K562 (cell line): ENCODE measurements at regions not wholly inside any gene's neighbourhood (a gene's known extent, or its start where the extent isn't known, plus 50 kb on each side); places are given as distances from the start of the nearest gene placed in this dataset.

Experiments used
- ATAC-seq: fragments of 200-7000 bp; cut with Tn5 transposase; 3 replicates; pipeline ENCODE4 v1.9.1; 2020; ENCODE audit warnings: moderate library complexity
- BruUV-seq: library from RNA; stranded (reverse); fragments of 400-500 nt; replicated peaks from 2 replicates; lab custom pipeline; 2021; lab: Mats Ljungman, UMichigan
- CTCF ChIA-PET: fragments of 300-600 bp; formaldehyde crosslinking; extraction: SDS; loops from one replicate; lab custom pipeline; 2021; ENCODE audit warnings: low intra/inter-chr PET ratio; lab: Yijun Ruan, JAX
- POLR2A ChIA-PET: fragments of 300-600, 350-650 bp; sonication (Branson Sonifier 250); formaldehyde crosslinking; extraction: SDS; loops from one replicate; lab custom pipeline; 2021; ENCODE audit warnings: antibody characterized with exemption, inconsistent platforms; lab: Yijun Ruan, JAX
- DNase-seq, 4 experiments: peaks; one replicate each; pipeline versions ENCODE4 v3.0.0 to v3.0.0-alpha.2; 2011 to 2018; ENCODE audit warnings: low spot score in 3 of 4, mixed read lengths in 3 of 4; ENCODE audit errors: extremely low read depth in 1 of 4
- FAIRE-seq: peaks from 2 replicates; lab custom pipeline; 2011; peaks lifted over from hg19 to GRCh38; lab: Jason Lieb, UNC
- H2AFZ ChIP-seq: 2 replicates; pipeline ENCODE4 v1.6.0; 2011; ENCODE audit warnings: low read depth, low read length, control low read depth, inconsistent platforms
- H3K27ac ChIP-seq: fragments of 200-600 bp; 3 replicates; pipeline ENCODE4 v1.8.0; 2011; ENCODE audit warnings: low read depth, mild to moderate bottlenecking, control low read depth, inconsistent platforms, low read length, moderate library complexity, mixed read lengths; ENCODE audit errors: extremely low read depth
- H3K27me3 ChIP-seq, 2 experiments: fragments of 300-600 bp in 1 of 2; 2 replicates in 1 of 2; 3 replicates in 1 of 2; pipeline versions ENCODE4 v1.6.0 to v1.8.0; 2011; ENCODE audit warnings: inconsistent platforms in 2 of 2, low read length in 2 of 2, mild to moderate bottlenecking in 1 of 2, mixed read lengths in 1 of 2, moderate library complexity in 1 of 2; ENCODE audit not compliant: control insufficient read depth in 2 of 2, insufficient read depth in 2 of 2
- H3K36me3 ChIP-seq: fragments of 300-600 bp; 3 replicates; pipeline ENCODE4 v1.8.0; 2011; ENCODE audit warnings: mild to moderate bottlenecking, low read length, inconsistent platforms; ENCODE audit not compliant: control insufficient read depth, insufficient read depth
- H3K4me1 ChIP-seq, 2 experiments: fragments of 200-600 bp in 1 of 2; replicated peaks in 1 of 2; 2 replicates in 1 of 2; 3 replicates in 1 of 2; pipeline versions ENCODE4 v1.5.1 to v1.8.0; 2011; ENCODE audit warnings: inconsistent platforms in 2 of 2, low read length in 2 of 2, mild to moderate bottlenecking in 1 of 2, mixed read lengths in 1 of 2, moderate library complexity in 1 of 2; ENCODE audit not compliant: control insufficient read depth in 2 of 2, insufficient read depth in 2 of 2
- H3K4me2 ChIP-seq: 2 replicates; pipeline ENCODE4 v1.6.1; 2011; ENCODE audit warnings: low read length, control low read depth, inconsistent platforms, mixed read lengths; ENCODE audit not compliant: insufficient read depth
- H3K4me3 ChIP-seq: fragments of 200-600 bp; sonication (generic), shearing (Covaris generic); 2 replicates; pipeline ENCODE4 v1.5.1; 2016; ENCODE audit warnings: control low read depth, inconsistent platforms
- H3K79me2 ChIP-seq: fragments of 200-600 bp; 3 replicates; pipeline ENCODE4 v1.8.0; 2011; ENCODE audit warnings: low read length, inconsistent platforms; ENCODE audit not compliant: control insufficient read depth, insufficient read depth
- H3K9ac ChIP-seq, 2 experiments: 2 replicates each; pipeline versions ENCODE4 v1.6.0 to v1.6.1; 2011; ENCODE audit warnings: low read depth in 2 of 2, low read length in 2 of 2, control low read depth in 1 of 2, inconsistent platforms in 1 of 2, mild to moderate bottlenecking in 1 of 2, mixed read lengths in 1 of 2; ENCODE audit not compliant: insufficient read depth in 1 of 2
- H3K9me1 ChIP-seq: one replicate; pipeline ENCODE4 v1.6.0; 2011; ENCODE audit warnings: inconsistent platforms, mild to moderate bottlenecking, low read length, moderate library complexity; ENCODE audit not compliant: control insufficient read depth, insufficient read depth
- H3K9me3 ChIP-seq: replicated peaks from 2 replicates; pipeline ENCODE4 v1.5.1; 2011; ENCODE audit warnings: low read depth, low read length, inconsistent platforms; ENCODE audit not compliant: control insufficient read depth, insufficient read depth
- H4K20me1 ChIP-seq: replicated peaks from 2 replicates; pipeline ENCODE4 v1.6.1; 2011; ENCODE audit warnings: low read length, inconsistent platforms, mixed read lengths; ENCODE audit not compliant: control insufficient read depth, insufficient read depth
- CCAR2 ChIP-seq: fragments of 200-400 bp; formaldehyde crosslinking; IDR thresholded peaks from 2 replicates; pipeline ENCODE4 v1.6.1; 2017; ENCODE audit warnings: mild to moderate bottlenecking, low read depth, low read length
- DPF2 ChIP-seq: fragments of 450-650 bp; IDR thresholded peaks from 2 replicates; pipeline ENCODE4 v1.6.1; 2016
- EGR1 ChIP-seq: fragments of 450-650 bp; conservative IDR thresholded peaks from 2 replicates; pipeline ENCODE4 v1.6.1; 2017; ENCODE audit warnings: mild to moderate bottlenecking
- KDM5B ChIP-seq: fragments of 200-600 bp; sonication (generic); IDR thresholded peaks from 2 replicates; pipeline ENCODE4 v1.6.1; 2012; ENCODE audit warnings: low read depth, mild to moderate bottlenecking, moderate library complexity, low read length, control low read depth, inconsistent platforms; ENCODE audit not compliant: insufficient replicate concordance
- NCOA2 ChIP-seq, 2 experiments: fragments of 450-650 bp; IDR thresholded peaks; 2 replicates each; pipeline ENCODE4 v1.6.1; 2018; ENCODE audit warnings: mild to moderate bottlenecking in 2 of 2, moderate library complexity in 1 of 2; ENCODE audit not compliant: partially characterized antibody in 2 of 2
- NELFE ChIP-seq: IDR thresholded peaks from 2 replicates; pipeline ENCODE4 v1.6.1; 2011; ENCODE audit warnings: mild to moderate bottlenecking; ENCODE audit not compliant: insufficient read depth, insufficient read length
- PTTG1 ChIP-seq: fragments of 450-650 bp; IDR thresholded peaks from 2 replicates; pipeline ENCODE4 v1.6.1; 2016; ENCODE audit warnings: low read depth, mild to moderate bottlenecking, missing genetic modification characterization, missing compliant biosample characterization
- SRSF3 ChIP-seq: fragments of 200-400 bp; formaldehyde crosslinking; IDR thresholded peaks from 2 replicates; pipeline ENCODE4 v1.6.1; 2016; ENCODE audit warnings: mild to moderate bottlenecking, low read length, moderate library complexity; ENCODE audit not compliant: insufficient read depth
- STAG1 ChIP-seq: sonication (generic); formaldehyde crosslinking; IDR thresholded peaks from 2 replicates; pipeline ENCODE4 v1.5.0; 2020; ENCODE audit warnings: missing genetic modification reagents, borderline replicate concordance
- WGBS: fragments of 100-300 bp; shearing (Covaris generic); methylation state at CpG from one replicate; pipeline ENCODE4 v1.1.6; 2016; ENCODE audit warnings: low coverage, mixed read lengths; ENCODE audit not compliant: insufficient coverage; ENCODE audit errors: missing lambda C conversion rate; 5-methylcytosine and 5-hydroxymethylcytosine counted together
- in situ Hi-C: fragments of 300-500 bp; cut with MboI; formaldehyde crosslinking; loops from 4 replicates; pipeline ENCODE4 v1.15.0; 2018; ENCODE audit warnings: inconsistent platforms, mixed read lengths
- intact Hi-C: fragments of 100-400 bp; cut with micrococcal nuclease; formaldehyde crosslinking; loops from 2 replicates; pipeline ENCODE4 v1.14.2; 2022
- TF ChIP-seq, protein P1 (sequence below), 3 experiments: fragments of 200-800 bp in 1 of 3; sonication (Bioruptor generic) in 1 of 3; sonication (generic) in 1 of 3; formaldehyde crosslinking in 1 of 3; IDR thresholded peaks; 2 replicates each; pipeline versions ENCODE4 v1.6.1 to v1.8.0; 2016 to 2022; ENCODE audit warnings: mild to moderate bottlenecking in 2 of 3, missing compliant biosample characterization in 2 of 3, missing genetic modification characterization in 2 of 3, missing genetic modification reagents in 1 of 3

DNA sequence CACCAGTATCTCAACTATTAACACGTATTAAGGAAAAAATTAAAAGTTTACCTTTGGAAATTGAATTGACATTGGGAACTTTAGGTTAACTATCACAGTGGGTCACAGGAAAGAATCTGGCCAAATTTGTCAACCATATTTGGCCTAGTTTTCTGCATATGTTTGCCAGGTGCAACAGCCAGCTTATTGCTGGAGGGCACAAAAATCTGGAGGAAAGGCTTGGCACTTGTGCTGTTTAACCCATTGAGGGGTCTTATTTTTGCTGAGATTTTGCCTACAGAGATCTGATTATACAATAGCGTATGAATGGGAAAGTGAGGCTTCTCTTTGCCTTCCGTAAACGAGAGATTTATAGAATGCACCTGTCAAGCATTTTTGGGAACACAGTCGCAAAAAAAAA lies 190.4 kb downstream of the PRL start:
- Histone ChIP-seq H4K20me1 (no peaks in the 10 kb centered on the region), H3K9me1 (no peaks in the 10 kb centered on the region), H3K36me3 (no peaks in the 10 kb centered on the region), H3K79me2 (no peaks in the 10 kb centered on the region), H3K9me3 (no peaks in the 10 kb centered on the region), H3K4me1 (no peaks in the 10 kb centered on the region), H3K4me3 (no peak overlapping the region), H3K9ac (no peak overlapping the region), H3K4me2 (no peak overlapping the region), H3K27ac (no peak overlapping the region), H2AFZ (no peak overlapping the region), H3K27me3 (peaks cover 7 to 9% of the 10 kb centered on the region in 2 experiments; a peak in 1 of 5 replicates)
- 10% methylated on average over 5 of the region's 5 CpGs for WGBS
- in situ Hi-C loops: no loop called here
- ChIA-PET POLR2A (no interaction called here), CTCF (no interaction called here)
- intact Hi-C loops: no loop called here
- TF ChIP-seq PTTG1 (no peak), DPF2 (no peak), KDM5B (no peak), NCOA2 (IDR thresholded peaks at IDR 0.05; ENCODE audit: partially characterized antibody in 2 of 2) (no peak), EGR1 (no peak), CCAR2 (no peak), STAG1 (no peak), NELFE (no peak), SRSF3 (no peak)
- TF ChIP-seq, protein P1, sequence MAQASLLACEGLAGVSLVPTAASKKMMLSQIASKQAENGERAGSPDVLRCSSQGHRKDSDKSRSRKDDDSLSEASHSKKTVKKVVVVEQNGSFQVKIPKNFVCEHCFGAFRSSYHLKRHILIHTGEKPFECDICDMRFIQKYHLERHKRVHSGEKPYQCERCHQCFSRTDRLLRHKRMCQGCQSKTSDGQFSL (CRISPR knock-in tag; IDR thresholded peaks at IDR 0.05): no peak
- TF ChIP-seq, protein P1 (tag; IDR thresholded peaks at IDR 0.05): no peak
- ATAC-seq (no peak), DNase-seq (no peak), FAIRE-seq (no peak)
- no TSS peak for BruUV-seq
